Tibial nerve (tissue), 4 donors: ENCODE measurements at regions not wholly inside any gene's neighbourhood (a gene's known extent, or its start where the extent isn't known, plus 50 kb on each side); places are given as distances from the start of the nearest gene placed in this dataset. TPM values are rescaled to one million over a fixed set of nuclear protein-coding genes. Genes with fewer than 3 reads are reported as not detected.

Source experiments
- DNase-seq, 2 donors: peaks; one replicate each; pipeline ENCODE4 v3.0.0-alpha.2; 2019; ENCODE audit warnings: low spot score in 2 of 2
- H3K27ac ChIP-seq, 4 donors: fragments of 200-600 bp; sonication (generic) in 3 of 4; one replicate each; pipeline ENCODE4 v1.5.1; 2017 to 2019; ENCODE audit warnings: mild to moderate bottlenecking in 1 of 4
- H3K27me3 ChIP-seq, 2 donors: fragments of 200-600 bp; sonication (generic) in 1 of 2; one replicate each; pipeline versions ENCODE4 v1.5.1 to v1.6.0; 2017 to 2019
- H3K36me3 ChIP-seq, 3 donors: fragments of 200-600 bp; sonication (generic); one replicate each; pipeline ENCODE4 v1.5.1; 2018 to 2019
- H3K4me1 ChIP-seq, 4 donors: fragments of 200-600 bp; sonication (generic) in 3 of 4; one replicate each; pipeline ENCODE4 v1.5.1; 2017 to 2019
- H3K4me3 ChIP-seq, 4 donors: fragments of 200-600 bp; sonication (generic) in 3 of 4; one replicate each; pipeline ENCODE4 v1.5.1; 2017 to 2019; ENCODE audit warnings: mild to moderate bottlenecking in 1 of 4, moderate library complexity in 1 of 4
- H3K9me3 ChIP-seq, 4 donors: fragments of 200-600 bp; sonication (generic) in 3 of 4; one replicate each; pipeline ENCODE4 v1.5.1; 2017 to 2019
- CTCF ChIP-seq, 5 experiments: fragments of 200-600 bp in 3 of 5; fragments of 450-650 bp in 2 of 5; sonication (generic) in 3 of 5; IDR thresholded peaks; one replicate each; pipeline ENCODE4 v1.5.1; 2016 to 2019; ENCODE audit warnings: antibody characterized with exemption in 5 of 5, mild to moderate bottlenecking in 3 of 5, moderate library complexity in 2 of 5
- EP300 ChIP-seq, 2 donors: sonication (generic); formaldehyde crosslinking; IDR thresholded peaks; one replicate each; pipeline ENCODE4 v1.6.1; 2017; ENCODE audit warnings: antibody characterized with exemption in 2 of 2, mild to moderate bottlenecking in 1 of 2
- POLR2A ChIP-seq, 2 donors: fragments of 450-650 bp; IDR thresholded peaks; one replicate each; pipeline ENCODE4 v1.6.1; 2017; ENCODE audit warnings: antibody characterized with exemption in 2 of 2, mild to moderate bottlenecking in 2 of 2, moderate library complexity in 2 of 2
- WGBS, 2 donors: methylation state at CpG; one replicate each; pipeline ENCODE4 v1.1.5; 2018; 5-methylcytosine and 5-hydroxymethylcytosine counted together
- small RNA-seq: library from RNA; depleted of rRNA; stranded (forward); fragments of <200 nt; gene quantifications from one replicate; pipeline ENCODE3, GENCODE V24; 2016

DNA sequence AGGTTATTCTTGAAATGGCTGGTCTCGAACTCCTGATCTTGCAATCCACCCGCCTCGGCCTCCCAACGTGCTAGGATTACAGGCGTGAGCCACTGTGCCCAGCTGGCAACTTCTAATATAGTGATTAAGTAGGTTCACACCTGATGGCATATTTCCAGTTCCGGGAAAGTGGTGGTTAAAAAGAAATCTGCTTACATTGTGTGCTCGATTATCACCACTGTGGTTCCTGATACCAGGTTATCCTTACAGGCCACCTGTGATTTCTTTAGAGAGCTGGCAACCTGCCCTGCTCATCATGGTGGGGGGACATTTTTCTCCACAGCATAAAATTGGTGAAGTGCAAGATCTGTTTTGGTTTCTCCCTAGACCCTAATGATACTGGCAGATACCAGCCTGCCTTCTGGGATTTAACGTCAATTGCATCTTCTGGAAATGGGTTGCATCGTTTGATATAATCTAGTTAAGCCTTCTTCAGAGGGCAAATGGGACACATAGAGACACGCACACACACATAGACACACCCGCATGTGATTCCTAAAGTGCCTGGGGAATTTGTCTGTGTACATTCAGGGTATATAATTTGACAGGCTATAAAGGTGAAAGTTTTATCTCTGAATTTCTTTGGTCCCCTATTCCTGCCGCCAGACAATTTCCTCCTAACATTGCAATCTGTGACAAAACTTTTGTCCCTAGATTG lies 49.7 kb upstream of the CITED2 start:
- TF ChIP-seq POLR2A (IDR thresholded peaks at IDR 0.05): no peak
- no peak for TF ChIP-seq EP300 (IDR thresholded peaks at IDR 0.05)
- TF ChIP-seq CTCF (IDR thresholded peaks at IDR 0.05): no peak

More for the DNA sequence above, 49.7 kb upstream of the CITED2 start:
- no peak overlapping the region for H3K4me3 ChIP-seq
- WGBS, 2 donors: 90 to 95% methylated on average over 12 of the region's 12 CpGs
- DNase-seq: no peak
- no peaks in the 10 kb centered on the region for H3K27me3 ChIP-seq
- no peaks in the 10 kb centered on the region for H3K9me3 ChIP-seq
- no peak overlapping the region for H3K27ac ChIP-seq
- H3K36me3 ChIP-seq: no peaks in the 10 kb centered on the region
- no peaks in the 10 kb centered on the region for H3K4me1 ChIP-seq

Small RNA genes lying in the stretch of these regions (small RNA-seq; reads per million reads assigned to genes)
- gene AL357080.1 (not detected), gene MIR3668 (not detected), gene MIR4465 (not detected), gene RN7SKP106 (not detected), gene RNA5SP220 (not detected)
